ENCODE measurements at regions not wholly inside any gene's neighbourhood (a gene's known extent, or its start where the extent isn't known, plus 50 kb on each side); places are given as distances from the start of the nearest gene placed in this dataset.
"Not testable (repeated sequence)": the region's sequence is repeated elsewhere in the genome, so short reads cannot be mapped to it uniquely, and the experiment has no call there.

DNA sequence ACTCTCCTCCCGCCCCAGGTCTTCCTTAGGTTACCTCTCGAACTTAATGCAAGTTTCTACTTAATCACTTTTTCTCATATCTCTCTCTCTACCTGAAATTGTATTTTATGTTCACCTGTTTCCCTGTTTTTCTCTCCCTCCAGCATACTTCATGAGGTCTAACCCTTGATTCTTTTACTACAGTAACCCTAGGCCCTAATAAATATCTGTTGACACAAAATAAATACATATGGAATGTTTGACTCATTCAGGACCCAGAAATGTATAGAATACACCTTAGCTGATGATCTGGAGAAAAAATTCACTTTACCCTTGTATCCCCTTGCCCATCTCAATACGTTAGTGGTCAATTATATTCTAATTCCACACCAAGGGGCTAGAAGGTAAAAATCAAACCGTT is 250.9 kb upstream of the PTGER4 start:
- POLR2A ChIA-PET (ENCODE audit: low non-redundant PET) = no interaction called here
- intact Hi-C loops (cut with micrococcal nuclease; ENCODE audit: unreplicated experiment) = no loop called here
- peaks cover 31% of the 10 kb centered on the region for H3K4me1 ChIP-seq (ENCODE audit: insufficient read depth, low read length, poor library complexity, severe bottlenecking)
- H3K9me3 ChIP-seq (ENCODE audit: low read depth, low read length, poor library complexity, severe bottlenecking) = no peaks in the 10 kb centered on the region
- TF ChIP-seq, protein P1, sequence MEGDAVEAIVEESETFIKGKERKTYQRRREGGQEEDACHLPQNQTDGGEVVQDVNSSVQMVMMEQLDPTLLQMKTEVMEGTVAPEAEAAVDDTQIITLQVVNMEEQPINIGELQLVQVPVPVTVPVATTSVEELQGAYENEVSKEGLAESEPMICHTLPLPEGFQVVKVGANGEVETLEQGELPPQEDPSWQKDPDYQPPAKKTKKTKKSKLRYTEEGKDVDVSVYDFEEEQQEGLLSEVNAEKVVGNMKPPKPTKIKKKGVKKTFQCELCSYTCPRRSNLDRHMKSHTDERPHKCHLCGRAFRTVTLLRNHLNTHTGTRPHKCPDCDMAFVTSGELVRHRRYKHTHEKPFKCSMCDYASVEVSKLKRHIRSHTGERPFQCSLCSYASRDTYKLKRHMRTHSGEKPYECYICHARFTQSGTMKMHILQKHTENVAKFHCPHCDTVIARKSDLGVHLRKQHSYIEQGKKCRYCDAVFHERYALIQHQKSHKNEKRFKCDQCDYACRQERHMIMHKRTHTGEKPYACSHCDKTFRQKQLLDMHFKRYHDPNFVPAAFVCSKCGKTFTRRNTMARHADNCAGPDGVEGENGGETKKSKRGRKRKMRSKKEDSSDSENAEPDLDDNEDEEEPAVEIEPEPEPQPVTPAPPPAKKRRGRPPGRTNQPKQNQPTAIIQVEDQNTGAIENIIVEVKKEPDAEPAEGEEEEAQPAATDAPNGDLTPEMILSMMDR (conservative IDR thresholded peaks at IDR 0.05; ENCODE audit: low read depth, low read length) = no peak
- no peak for TF ChIP-seq EZH2 (IDR thresholded peaks at IDR 0.05; ENCODE audit: borderline replicate concordance, low read depth, low read length, poor library complexity, severe bottlenecking)
- no TSS peak for BruUV-seq (replicated peaks)
- DNase-seq (ENCODE audit: low spot score) = no peak
- CTCF ChIA-PET = no interaction called here
- H3K27me3 ChIP-seq (replicated peaks; ENCODE audit: insufficient read depth, low read depth, low read length, poor library complexity) = no peaks in the 10 kb centered on the region
- H3K36me3 ChIP-seq (ENCODE audit: insufficient read depth, low read length, poor library complexity, severe bottlenecking) = no peaks in the 10 kb centered on the region
- H3K4me3 ChIP-seq (ENCODE audit: low read depth, low read length, poor library complexity, severe bottlenecking) = no peak overlapping the region
- peak overlapping the region; percentile 33 for H3K27ac ChIP-seq (ENCODE audit: low read depth, low read length, poor library complexity, severe bottlenecking)

DNA sequence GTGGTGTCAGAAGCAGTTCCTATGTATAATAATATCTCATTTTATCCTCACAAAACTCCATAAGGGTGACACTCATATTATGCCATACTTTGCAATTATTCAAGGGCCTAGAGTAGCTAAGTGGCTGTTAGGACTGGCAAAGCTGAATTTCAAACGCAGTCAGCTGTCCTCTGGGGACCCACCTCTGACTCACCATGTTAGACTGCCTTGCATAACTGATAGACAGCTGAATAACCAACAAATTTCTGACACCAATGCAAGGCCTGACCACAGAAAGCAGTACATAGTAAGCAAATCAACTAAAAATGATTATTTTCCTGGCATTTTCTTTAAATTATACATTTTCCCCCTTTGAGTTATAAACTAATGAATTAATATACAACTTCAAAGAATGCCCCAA is 251.6 kb upstream of the PTGER4 start:
- Histone ChIP-seq H3K4me3 (ENCODE audit: low read depth, low read length, poor library complexity, severe bottlenecking) (no peak overlapping the region), H3K4me1 (ENCODE audit: insufficient read depth, low read length, poor library complexity, severe bottlenecking) (peaks cover 28% of the 10 kb centered on the region), H3K36me3 (ENCODE audit: insufficient read depth, low read length, poor library complexity, severe bottlenecking) (no peaks in the 10 kb centered on the region), H3K27me3 (replicated peaks; ENCODE audit: insufficient read depth, low read depth, low read length, poor library complexity) (no peaks in the 10 kb centered on the region), H3K27ac (ENCODE audit: low read depth, low read length, poor library complexity, severe bottlenecking) (no peak overlapping the region), H3K9me3 (ENCODE audit: low read depth, low read length, poor library complexity, severe bottlenecking) (no peaks in the 10 kb centered on the region)
- intact Hi-C loops (cut with micrococcal nuclease; ENCODE audit: unreplicated experiment) = no loop called here
- peak; percentile 74 for DNase-seq (ENCODE audit: low spot score)
- no TSS peak for BruUV-seq (replicated peaks)
- ChIA-PET CTCF (no interaction called here), POLR2A (ENCODE audit: low non-redundant PET) (no interaction called here)
- no peak for TF ChIP-seq EZH2 (IDR thresholded peaks at IDR 0.05; ENCODE audit: borderline replicate concordance, low read depth, low read length, poor library complexity, severe bottlenecking)
- TF ChIP-seq, protein P1 (conservative IDR thresholded peaks at IDR 0.05; ENCODE audit: low read depth, low read length) = no peak

DNA sequence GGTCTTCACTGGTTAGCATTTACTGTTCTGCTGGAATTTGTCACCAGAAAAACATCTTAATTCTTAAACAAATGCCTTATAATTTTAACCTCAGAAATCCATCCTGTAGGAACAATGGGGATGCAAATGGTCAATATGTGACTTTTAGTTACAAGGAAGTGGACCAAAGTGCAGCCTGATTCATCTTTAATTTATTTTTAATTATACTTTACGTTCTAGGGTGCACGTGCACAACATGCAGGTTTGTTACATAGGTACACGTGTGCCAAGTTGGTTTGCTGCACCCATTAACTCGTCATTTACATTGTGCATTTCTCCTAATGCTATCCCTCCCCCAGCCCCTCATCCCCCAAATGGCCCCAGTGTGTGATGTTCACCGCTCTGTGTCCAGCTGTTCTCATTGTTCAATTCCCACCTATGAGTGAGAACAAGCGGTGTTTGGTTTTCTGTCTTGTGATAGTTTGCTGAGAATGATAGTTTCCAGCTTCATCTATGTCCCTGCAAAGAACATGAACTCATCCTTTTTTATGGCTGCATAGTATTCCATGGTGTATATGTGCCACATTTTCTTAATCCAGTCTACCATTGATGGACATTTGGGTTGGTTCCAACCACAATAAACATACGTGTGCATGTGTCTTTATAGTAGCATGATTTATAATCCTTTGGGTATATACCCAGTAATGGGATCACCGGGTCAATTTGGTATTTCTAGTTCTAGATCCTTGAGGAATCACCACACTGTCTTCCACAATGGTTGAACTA is 262.5 kb upstream of the PTGER4 start:
- H3K27me3 ChIP-seq (replicated peaks; ENCODE audit: insufficient read depth, low read depth, low read length, poor library complexity); H3K27ac ChIP-seq (ENCODE audit: low read depth, low read length, poor library complexity, severe bottlenecking); CTCF ChIA-PET; H3K9me3 ChIP-seq (ENCODE audit: low read depth, low read length, poor library complexity, severe bottlenecking); H3K36me3 ChIP-seq (ENCODE audit: insufficient read depth, low read length, poor library complexity, severe bottlenecking); POLR2A ChIA-PET (ENCODE audit: low non-redundant PET); H3K4me3 ChIP-seq (ENCODE audit: low read depth, low read length, poor library complexity, severe bottlenecking); DNase-seq (ENCODE audit: low spot score); intact Hi-C loops (cut with micrococcal nuclease; ENCODE audit: unreplicated experiment); H3K4me1 ChIP-seq (ENCODE audit: insufficient read depth, low read length, poor library complexity, severe bottlenecking); BruUV-seq (replicated peaks): not testable (repeated sequence)

DNA sequence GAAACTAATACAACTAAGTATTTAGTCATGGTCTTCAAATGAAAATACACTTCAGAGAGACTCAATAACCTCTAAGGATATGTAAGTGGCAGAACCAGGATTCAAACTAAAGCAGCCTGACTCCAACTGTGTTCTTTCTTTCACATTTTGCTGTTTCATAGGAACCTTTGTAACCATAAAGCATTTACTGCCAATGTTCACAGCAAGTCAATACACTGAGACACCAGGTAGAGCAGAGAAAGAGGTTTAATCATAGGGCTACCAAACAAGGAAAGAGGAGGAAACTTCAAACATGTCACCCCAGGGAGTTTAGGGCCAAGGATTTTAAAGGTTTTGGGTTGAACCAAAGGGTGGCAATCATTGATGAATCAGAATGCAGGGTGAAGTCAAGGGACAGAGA is 263.1 kb upstream of the PTGER4 start:
- POLR2A ChIA-PET (ENCODE audit: low non-redundant PET) = no interaction called here
- BruUV-seq (replicated peaks) = no TSS peak
- H3K27ac ChIP-seq (ENCODE audit: low read depth, low read length, poor library complexity, severe bottlenecking) = no peak overlapping the region
- no peak for DNase-seq (ENCODE audit: low spot score)
- no peaks in the 10 kb centered on the region for H3K27me3 ChIP-seq (replicated peaks; ENCODE audit: insufficient read depth, low read depth, low read length, poor library complexity)
- intact Hi-C loops (cut with micrococcal nuclease; ENCODE audit: unreplicated experiment) = no loop called here
- CTCF ChIA-PET = no interaction called here
- H3K36me3 ChIP-seq (ENCODE audit: insufficient read depth, low read length, poor library complexity, severe bottlenecking) = no peaks in the 10 kb centered on the region
- H3K4me3 ChIP-seq (ENCODE audit: low read depth, low read length, poor library complexity, severe bottlenecking) = no peak overlapping the region
- TF ChIP-seq, protein P1 (conservative IDR thresholded peaks at IDR 0.05; ENCODE audit: low read depth, low read length) = no peak
- TF ChIP-seq EZH2 (IDR thresholded peaks at IDR 0.05; ENCODE audit: borderline replicate concordance, low read depth, low read length, poor library complexity, severe bottlenecking) = no peak
- no peaks in the 10 kb centered on the region for H3K9me3 ChIP-seq (ENCODE audit: low read depth, low read length, poor library complexity, severe bottlenecking)
- peaks cover 5% of the 10 kb centered on the region for H3K4me1 ChIP-seq (ENCODE audit: insufficient read depth, low read length, poor library complexity, severe bottlenecking)

Measured in A673 (cell line).